K562 (cell line): ENCODE measurements at regions not wholly inside any gene's neighbourhood (a gene's known extent, or its start where the extent isn't known, plus 50 kb on each side); places are given as distances from the start of the nearest gene placed in this dataset.

ENCODE experiments used
- ATF2 ChIP-seq: sonication (generic); formaldehyde crosslinking; IDR thresholded peaks from 2 replicates; pipeline ENCODE4 v1.8.1; 2022; ENCODE audit warnings: missing genetic modification reagents
- CBX2 ChIP-seq: fragments of 200-600 bp; sonication (generic); IDR thresholded peaks from one replicate; pipeline ENCODE4 v1.6.1; 2012; ENCODE audit warnings: mild to moderate bottlenecking, low read length, inconsistent platforms; ENCODE audit not compliant: insufficient read depth, poor library complexity, severe bottlenecking
- CBX8 ChIP-seq: fragments of 200-600 bp; sonication (generic); IDR thresholded peaks from 2 replicates; pipeline ENCODE4 v1.6.1; 2012; ENCODE audit warnings: borderline replicate concordance, mixed run types, low read depth, mild to moderate bottlenecking, moderate library complexity, mixed read lengths, low read length, control low read depth, inconsistent platforms; ENCODE audit not compliant: poor library complexity, severe bottlenecking; ENCODE audit errors: extremely low read depth
- CEBPB ChIP-seq: fragments of 450-650 bp; IDR thresholded peaks from 2 replicates; pipeline ENCODE4 v1.6.1; 2016; ENCODE audit warnings: missing genetic modification characterization, missing compliant biosample characterization
- CHD2 ChIP-seq: IDR thresholded peaks from 2 replicates; pipeline ENCODE4 v1.6.1; 2011; ENCODE audit warnings: low read depth, low read length
- EP300 ChIP-seq: IDR thresholded peaks from 2 replicates; pipeline ENCODE4 v1.6.1; 2012; ENCODE audit warnings: low read length, improper control_type of control experiment
- ETV5 ChIP-seq: sonication (generic); formaldehyde crosslinking; IDR thresholded peaks from 2 replicates; pipeline ENCODE4 v1.4.0; 2020; ENCODE audit warnings: low read depth, mild to moderate bottlenecking, missing genetic modification reagents
- HMG20B ChIP-seq: fragments of 250-450 bp; sonication (Bioruptor Pico); IDR thresholded peaks from 2 replicates; pipeline ENCODE4 v1.5.0; 2021; ENCODE audit warnings: mild to moderate bottlenecking
- KAT2B ChIP-seq: IDR thresholded peaks from one replicate; pipeline ENCODE4 v1.6.1; 2012; ENCODE audit warnings: low read depth, mild to moderate bottlenecking, control low read depth, inconsistent platforms, low read length, moderate library complexity
- MYC ChIP-seq, 2 experiments: fragments of 250-450 bp in 1 of 2; sonication (Bioruptor Pico) in 1 of 2; IDR thresholded peaks; 2 replicates each; pipeline versions ENCODE4 v1.5.1 to v1.6.1; 2012 to 2021; ENCODE audit warnings: low read depth in 2 of 2, borderline replicate concordance in 1 of 2, improper control_type of control experiment in 1 of 2, low read length in 1 of 2, mild to moderate bottlenecking in 1 of 2, moderate library complexity in 1 of 2
- NCOA2 ChIP-seq, 2 experiments: fragments of 450-650 bp; IDR thresholded peaks; 2 replicates each; pipeline ENCODE4 v1.6.1; 2018; ENCODE audit warnings: mild to moderate bottlenecking in 2 of 2, moderate library complexity in 1 of 2; ENCODE audit not compliant: partially characterized antibody in 2 of 2
- NR2F6 ChIP-seq: fragments of 450-650 bp; formaldehyde crosslinking; IDR thresholded peaks from 2 replicates; pipeline ENCODE4 v1.4.0; 2020; ENCODE audit warnings: mild to moderate bottlenecking
- PRMT5 ChIP-seq: sonication (generic); formaldehyde crosslinking; IDR thresholded peaks from 2 replicates; pipeline ENCODE4 v1.5.0; 2020; ENCODE audit warnings: missing genetic modification reagents
- PYGO2 ChIP-seq: fragments of 450-650 bp; IDR thresholded peaks from 2 replicates; pipeline ENCODE4 v1.6.1; 2016; ENCODE audit warnings: mild to moderate bottlenecking, missing genetic modification characterization, moderate library complexity, missing compliant biosample characterization
- RB1 ChIP-seq: fragments of 450-650 bp; IDR thresholded peaks from 2 replicates; pipeline ENCODE4 v1.6.1; 2017; ENCODE audit warnings: low read depth, mild to moderate bottlenecking
- SREBF1 ChIP-seq: fragments of 150-350 bp; IDR thresholded peaks from 2 replicates; pipeline ENCODE4 v1.6.1; 2014; ENCODE audit warnings: antibody characterized with exemption, low read depth, low read length, borderline replicate concordance
- ZBTB33 ChIP-seq: sonication (generic); formaldehyde crosslinking; IDR thresholded peaks from 2 replicates; pipeline ENCODE4 v1.8.1; 2023; ENCODE audit warnings: mild to moderate bottlenecking, missing genetic modification reagents
- ZNF146 ChIP-seq: IDR thresholded peaks from one replicate; pipeline ENCODE4 v1.6.1; 2018; ENCODE audit warnings: missing compliant biosample characterization; ENCODE audit not compliant: unreplicated experiment
- ZNF79 ChIP-seq: fragments of 250-450 bp; sonication (Bioruptor Pico); IDR thresholded peaks from 2 replicates; pipeline ENCODE4 v1.4.0; 2020; ENCODE audit warnings: low read depth, mild to moderate bottlenecking, moderate library complexity
- TF ChIP-seq, protein P1 (sequence below): fragments of 450-650 bp; IDR thresholded peaks from 2 replicates; pipeline ENCODE4 v1.6.1; 2017; ENCODE audit warnings: antibody characterized with exemption, mild to moderate bottlenecking

DNA sequence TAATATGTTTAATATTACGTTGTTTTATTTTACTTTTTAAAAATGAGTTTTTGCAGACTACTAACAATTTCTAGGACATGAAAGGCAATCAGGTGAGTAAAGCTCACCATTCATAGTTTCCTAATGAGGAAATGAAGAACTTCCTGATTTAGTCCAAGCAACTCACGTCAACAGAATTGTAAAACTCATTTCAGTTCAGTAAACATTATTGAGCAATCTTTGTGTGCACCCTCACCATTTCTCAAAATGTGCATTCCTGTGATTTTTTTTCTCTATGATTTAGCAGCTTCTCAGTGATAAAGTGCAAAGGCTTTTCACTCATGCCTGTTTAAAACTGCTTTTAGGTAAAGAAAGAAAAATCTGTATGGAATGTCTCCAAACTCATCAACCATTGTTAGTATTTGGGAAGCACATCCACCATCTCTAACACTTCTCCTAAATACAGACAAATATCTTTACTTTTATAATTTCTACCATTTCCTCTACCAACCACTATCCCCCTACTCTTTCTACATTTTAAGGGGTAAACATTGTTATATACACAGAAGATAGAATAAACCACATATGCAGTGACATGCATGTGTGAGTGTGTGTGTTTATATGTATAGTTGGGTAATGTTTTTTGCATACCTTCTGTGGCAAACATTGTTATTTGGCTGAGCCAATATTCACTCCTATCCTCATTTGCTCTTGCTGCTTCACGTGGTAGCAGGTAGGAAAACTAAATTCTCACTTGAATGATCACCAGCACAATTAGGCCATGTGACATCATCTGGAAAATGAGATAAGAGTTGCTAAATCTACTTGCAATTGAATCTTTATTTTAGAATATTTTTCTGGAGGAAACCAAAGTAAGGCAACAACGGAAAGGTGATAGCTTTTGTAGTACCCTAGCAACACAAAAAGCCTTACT lies 54.7 kb upstream of the PRDM8 start (continued):
- peak; percentile 6; the same call in 1 of the 2 replicates for TF ChIP-seq ZBTB33
- TF ChIP-seq PRMT5: no peak
- TF ChIP-seq ETV5 (CRISPR knock-in tag): no peak
- TF ChIP-seq NCOA2 (IDR thresholded peaks at IDR 0.05; ENCODE audit: partially characterized antibody in 2 of 2): peak in 1 of 2 experiments; percentile 18
- no peak for TF ChIP-seq NR2F6 (CRISPR knock-in tag)
- TF ChIP-seq ZNF146: no peak
- peak; percentile 6; the same call in 1 of the 2 replicates for TF ChIP-seq MYC (IDR thresholded peaks at IDR 0.05; ENCODE audit: low read depth, low read length)
- no peak for TF ChIP-seq MYC (CRISPR knock-in tag; IDR thresholded peaks at IDR 0.05; ENCODE audit: borderline replicate concordance, low read depth)
- TF ChIP-seq, protein P1, sequence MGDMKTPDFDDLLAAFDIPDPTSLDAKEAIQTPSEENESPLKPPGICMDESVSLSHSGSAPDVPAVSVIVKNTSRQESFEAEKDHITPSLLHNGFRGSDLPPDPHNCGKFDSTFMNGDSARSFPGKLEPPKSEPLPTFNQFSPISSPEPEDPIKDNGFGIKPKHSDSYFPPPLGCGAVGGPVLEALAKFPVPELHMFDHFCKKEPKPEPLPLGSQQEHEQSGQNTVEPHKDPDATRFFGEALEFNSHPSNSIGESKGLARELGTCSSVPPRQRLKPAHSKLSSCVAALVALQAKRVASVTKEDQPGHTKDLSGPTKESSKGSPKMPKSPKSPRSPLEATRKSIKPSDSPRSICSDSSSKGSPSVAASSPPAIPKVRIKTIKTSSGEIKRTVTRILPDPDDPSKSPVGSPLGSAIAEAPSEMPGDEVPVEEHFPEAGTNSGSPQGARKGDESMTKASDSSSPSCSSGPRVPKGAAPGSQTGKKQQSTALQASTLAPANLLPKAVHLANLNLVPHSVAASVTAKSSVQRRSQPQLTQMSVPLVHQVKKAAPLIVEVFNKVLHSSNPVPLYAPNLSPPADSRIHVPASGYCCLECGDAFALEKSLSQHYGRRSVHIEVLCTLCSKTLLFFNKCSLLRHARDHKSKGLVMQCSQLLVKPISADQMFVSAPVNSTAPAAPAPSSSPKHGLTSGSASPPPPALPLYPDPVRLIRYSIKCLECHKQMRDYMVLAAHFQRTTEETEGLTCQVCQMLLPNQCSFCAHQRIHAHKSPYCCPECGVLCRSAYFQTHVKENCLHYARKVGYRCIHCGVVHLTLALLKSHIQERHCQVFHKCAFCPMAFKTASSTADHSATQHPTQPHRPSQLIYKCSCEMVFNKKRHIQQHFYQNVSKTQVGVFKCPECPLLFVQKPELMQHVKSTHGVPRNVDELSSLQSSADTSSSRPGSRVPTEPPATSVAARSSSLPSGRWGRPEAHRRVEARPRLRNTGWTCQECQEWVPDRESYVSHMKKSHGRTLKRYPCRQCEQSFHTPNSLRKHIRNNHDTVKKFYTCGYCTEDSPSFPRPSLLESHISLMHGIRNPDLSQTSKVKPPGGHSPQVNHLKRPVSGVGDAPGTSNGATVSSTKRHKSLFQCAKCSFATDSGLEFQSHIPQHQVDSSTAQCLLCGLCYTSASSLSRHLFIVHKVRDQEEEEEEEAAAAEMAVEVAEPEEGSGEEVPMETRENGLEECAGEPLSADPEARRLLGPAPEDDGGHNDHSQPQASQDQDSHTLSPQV: peak; percentile 53
- no peak for TF ChIP-seq CBX2
- TF ChIP-seq KAT2B: no peak
- no peak for TF ChIP-seq CBX8
- TF ChIP-seq CEBPB: peak; percentile 93
- no peak; the same call in 1 of the 2 replicates for TF ChIP-seq EP300
- no peak for TF ChIP-seq HMG20B (CRISPR knock-in tag)
- no peak for TF ChIP-seq PYGO2 (tag)
- TF ChIP-seq ATF2 (CRISPR knock-in tag): no peak
- TF ChIP-seq ZNF79: no peak
- TF ChIP-seq RB1: no peak
- TF ChIP-seq SREBF1: no peak
- TF ChIP-seq CHD2: no peak
